ENCODE measurements at regions not wholly inside any gene's neighbourhood (a gene's known extent, or its start where the extent isn't known, plus 50 kb on each side); places are given as distances from the start of the nearest gene placed in this dataset.

DNA sequence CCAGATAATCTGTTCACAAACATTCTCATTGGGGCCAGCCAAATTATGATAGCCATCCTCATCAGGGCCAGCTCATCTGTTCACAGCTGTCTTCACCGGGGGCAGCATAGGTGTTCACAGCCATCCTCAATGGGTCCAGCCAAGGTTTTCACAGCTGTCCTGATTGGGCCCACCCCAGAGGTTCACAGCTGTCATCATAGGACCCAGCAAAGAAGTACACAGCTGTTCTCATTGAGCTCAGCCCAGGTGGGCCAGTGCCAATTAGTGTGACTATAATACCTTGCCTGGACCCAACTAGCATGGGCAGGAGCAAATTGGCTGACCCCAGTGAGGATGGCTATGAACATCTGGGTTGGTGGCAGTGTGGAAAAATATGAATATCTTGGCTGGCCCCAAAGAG lies 1166.0 kb downstream of the UQCRFS1 start:
- Mint-ChIP-seq H3K36me3 (no peaks in the 10 kb centered on the region), H3K9me3 (peaks cover 2% of the 10 kb centered on the region), H3K27ac (no peak overlapping the region), H3K4me1 (no peaks in the 10 kb centered on the region), H3K4me3 (no peak overlapping the region)
- DNase-seq (ENCODE audit: low spot score in 2 of 2) (no peak), ATAC-seq (no peak)

DNA sequence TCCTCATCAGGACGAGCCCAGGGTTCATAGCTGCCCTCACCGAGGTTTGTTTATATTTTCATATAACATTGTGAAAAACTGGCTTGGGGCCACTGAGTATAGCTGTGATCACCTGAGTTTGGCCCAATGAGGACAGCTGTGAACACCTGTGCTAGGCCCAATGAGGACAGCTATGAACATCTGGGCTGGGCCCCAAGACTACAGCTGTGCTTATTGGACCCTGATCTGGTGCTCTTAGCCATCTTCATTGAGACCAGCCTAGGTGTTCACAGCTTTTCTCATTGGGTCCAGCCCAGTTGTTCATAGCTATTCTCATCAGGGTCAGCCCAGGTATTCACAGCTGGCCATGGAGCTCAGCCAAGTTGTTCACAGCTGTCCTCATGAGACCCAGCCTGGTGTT lies 1167.3 kb downstream of the UQCRFS1 start:
- ATAC-seq: no peak
- no peaks in the 10 kb centered on the region for H3K4me1 Mint-ChIP-seq

DNA sequence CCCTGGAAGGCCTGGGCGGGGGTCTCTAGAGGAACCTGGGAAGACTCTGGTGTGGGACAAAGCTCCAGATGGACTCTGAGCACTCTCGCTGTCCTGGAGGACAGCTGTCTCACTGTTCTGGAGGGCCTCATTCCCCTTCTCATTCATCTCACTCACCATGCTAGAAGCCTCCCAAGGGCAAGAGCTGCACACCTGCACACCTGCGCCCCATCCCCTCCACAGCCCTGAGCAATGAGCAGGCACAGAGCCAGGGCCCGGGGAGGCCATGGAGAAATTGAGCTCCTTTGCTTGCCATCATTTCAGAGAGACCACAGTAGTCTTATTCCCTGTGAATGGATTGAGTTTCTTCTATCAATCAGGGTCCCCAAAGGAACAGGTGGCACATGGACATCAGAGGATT lies 1168.5 kb downstream of the UQCRFS1 start:
- DNase-seq (ENCODE audit: low spot score in 2 of 2) (no peak), ATAC-seq (no peak)
- Mint-ChIP-seq H3K4me3 (no peak overlapping the region), H3K36me3 (no peaks in the 10 kb centered on the region), H3K4me1 (no peaks in the 10 kb centered on the region), H3K27ac (no peak overlapping the region), H3K9me3 (no peaks in the 10 kb centered on the region)

More for the DNA sequence above, 1167.3 kb downstream of the UQCRFS1 start:
- Mint-ChIP-seq H3K9me3 (no peaks in the 10 kb centered on the region), H3K36me3 (no peaks in the 10 kb centered on the region), H3K27ac (no peak overlapping the region), H3K4me3 (no peak overlapping the region)
- DNase-seq (ENCODE audit: low spot score in 2 of 2): no peak

DNA sequence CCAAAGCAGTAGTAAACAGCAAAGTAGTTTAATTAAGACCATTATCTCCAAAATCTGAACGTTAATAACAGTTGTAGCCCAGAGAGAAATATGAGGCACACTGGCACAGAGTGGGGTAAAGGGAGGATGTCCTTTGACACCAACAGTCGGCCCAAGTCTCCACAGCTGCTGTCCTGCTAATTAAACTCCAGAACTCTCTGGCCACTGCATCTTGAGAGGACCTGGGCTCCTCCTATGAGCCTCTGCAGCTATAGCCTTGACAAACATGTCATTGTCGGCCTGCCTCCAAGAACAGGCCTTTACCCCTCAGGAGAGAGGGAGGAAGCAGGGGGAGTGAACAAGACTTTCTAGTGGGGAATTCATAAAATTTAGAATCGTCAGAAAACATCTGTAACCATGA lies 1170.4 kb downstream of the UQCRFS1 start:
- no peaks in the 10 kb centered on the region for H3K9me3 Mint-ChIP-seq
- ATAC-seq: no peak
- H3K4me1 Mint-ChIP-seq: no peaks in the 10 kb centered on the region

DNA sequence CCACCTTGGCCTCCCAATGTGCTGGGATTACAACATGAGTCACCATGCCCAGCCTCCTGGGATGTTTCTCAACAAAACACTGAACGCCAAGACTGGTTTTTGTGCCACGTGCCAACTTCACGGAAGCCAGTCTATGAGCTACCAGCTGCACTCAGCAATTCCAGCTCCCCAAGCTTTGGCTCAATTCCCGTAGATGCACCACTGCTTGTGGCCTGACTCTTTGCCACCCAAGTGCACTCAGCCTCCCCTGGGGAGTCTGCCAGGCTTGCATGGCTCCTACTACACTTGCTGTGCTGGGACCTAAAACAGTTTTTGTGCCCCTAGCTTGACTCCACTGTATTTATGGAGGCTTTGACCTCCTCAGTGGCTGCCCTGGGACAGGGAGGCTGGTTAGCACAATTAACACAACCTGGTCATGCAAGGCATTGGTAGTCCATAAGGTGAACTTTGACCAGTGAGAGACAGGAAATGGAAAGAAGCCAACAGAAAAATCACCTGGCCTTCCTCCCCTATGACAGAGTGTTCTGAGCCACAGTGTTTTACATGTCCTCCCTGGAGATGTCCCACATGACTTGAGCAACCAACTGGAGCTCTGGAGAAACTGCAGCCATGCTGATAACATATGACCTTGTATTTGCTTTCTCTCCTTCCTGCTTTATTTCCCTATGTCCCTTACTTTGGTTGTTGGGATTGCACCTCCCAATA lies 1173.1 kb downstream of the UQCRFS1 start:
- ATAC-seq (no peak), DNase-seq (ENCODE audit: low spot score in 2 of 2) (no peak)
- no peak overlapping the region for H3K27ac Mint-ChIP-seq
- H3K4me1 Mint-ChIP-seq: no peaks in the 10 kb centered on the region
- no peaks in the 10 kb centered on the region for H3K36me3 Mint-ChIP-seq
- H3K9me3 Mint-ChIP-seq: peaks cover 2% of the 10 kb centered on the region
- no peak overlapping the region for H3K4me3 Mint-ChIP-seq

More for the DNA sequence above, 1170.4 kb downstream of the UQCRFS1 start:
- Mint-ChIP-seq H3K27ac (no peak overlapping the region), H3K4me3 (no peak overlapping the region), H3K36me3 (no peaks in the 10 kb centered on the region)
- no peak for DNase-seq (ENCODE audit: low spot score in 2 of 2)

DNA sequence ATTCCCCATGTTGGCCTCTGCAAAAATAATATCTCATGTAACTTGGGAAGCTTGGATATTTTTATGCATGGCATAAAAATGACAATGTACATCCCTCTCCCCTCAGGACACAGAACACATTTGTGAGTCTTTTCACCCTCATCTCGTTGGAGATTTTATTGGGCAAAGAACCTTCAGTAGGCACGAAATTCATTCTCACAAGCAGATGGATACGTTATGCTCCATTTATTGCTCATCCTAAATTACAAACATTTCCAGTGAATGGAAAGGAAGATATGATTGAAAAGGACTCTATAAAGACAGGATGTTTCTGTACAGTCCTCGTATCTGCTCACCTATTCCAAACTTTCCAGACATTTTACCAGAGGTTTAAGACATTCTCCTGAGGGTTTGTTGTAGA lies 1175.8 kb downstream of the UQCRFS1 start:
- no peak for DNase-seq (ENCODE audit: low spot score in 2 of 2)
- no peak overlapping the region for H3K4me3 Mint-ChIP-seq
- H3K4me1 Mint-ChIP-seq: no peaks in the 10 kb centered on the region
- no peak for ATAC-seq
- H3K9me3 Mint-ChIP-seq: peaks cover 2% of the 10 kb centered on the region
- no peaks in the 10 kb centered on the region for H3K36me3 Mint-ChIP-seq
- H3K27ac Mint-ChIP-seq: no peak overlapping the region

DNA sequence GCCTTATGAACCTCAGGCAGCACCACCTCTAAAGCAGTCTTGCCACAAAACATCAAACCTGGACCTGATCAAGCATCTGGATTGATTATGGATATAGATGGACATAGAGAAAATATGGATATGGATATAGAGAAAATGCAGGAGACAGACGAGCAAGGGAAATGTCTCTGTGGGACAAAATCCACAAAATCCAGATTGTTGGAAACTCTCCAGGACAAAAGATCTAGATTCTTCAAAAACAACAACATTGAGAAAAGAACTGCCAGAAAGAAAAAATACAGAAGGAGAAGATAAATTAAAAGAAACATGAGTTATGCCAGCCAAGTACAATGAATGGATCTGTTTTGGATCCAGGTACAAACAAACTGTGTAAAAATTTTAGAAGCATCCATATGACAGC lies 1176.5 kb downstream of the UQCRFS1 start:
- Mint-ChIP-seq H3K9me3 (peaks cover 4% of the 10 kb centered on the region), H3K27ac (no peak overlapping the region), H3K4me3 (no peak overlapping the region), H3K4me1 (no peaks in the 10 kb centered on the region), H3K36me3 (no peaks in the 10 kb centered on the region)
- no peak for DNase-seq (ENCODE audit: low spot score in 2 of 2)
- no peak for ATAC-seq

DNA sequence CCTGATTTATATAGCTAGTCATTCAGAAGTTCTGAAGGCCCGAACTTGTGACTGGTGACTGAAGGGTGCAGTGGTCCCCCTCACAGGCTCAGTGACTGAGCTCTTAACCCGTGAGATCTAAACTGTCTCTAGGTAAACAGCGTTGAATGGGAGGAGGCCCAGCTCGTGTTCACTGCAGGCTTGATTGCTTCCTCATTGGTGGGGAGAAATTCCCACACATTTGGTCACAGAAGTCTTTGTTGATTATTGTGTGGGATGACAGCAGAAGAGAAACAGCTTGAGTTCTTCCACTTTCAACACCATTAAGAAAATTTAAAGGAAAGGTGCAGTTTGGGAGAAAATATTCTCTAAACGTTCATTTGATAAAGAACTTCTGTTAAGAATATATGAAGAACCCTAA lies 1178.0 kb downstream of the UQCRFS1 start:
- H3K36me3 Mint-ChIP-seq: no peaks in the 10 kb centered on the region
- H3K4me1 Mint-ChIP-seq: no peaks in the 10 kb centered on the region
- peaks cover 4% of the 10 kb centered on the region for H3K9me3 Mint-ChIP-seq
- ATAC-seq: no peak
- no peak overlapping the region for H3K27ac Mint-ChIP-seq
- no peak for DNase-seq (ENCODE audit: low spot score in 2 of 2)
- no peak overlapping the region for H3K4me3 Mint-ChIP-seq

DNA sequence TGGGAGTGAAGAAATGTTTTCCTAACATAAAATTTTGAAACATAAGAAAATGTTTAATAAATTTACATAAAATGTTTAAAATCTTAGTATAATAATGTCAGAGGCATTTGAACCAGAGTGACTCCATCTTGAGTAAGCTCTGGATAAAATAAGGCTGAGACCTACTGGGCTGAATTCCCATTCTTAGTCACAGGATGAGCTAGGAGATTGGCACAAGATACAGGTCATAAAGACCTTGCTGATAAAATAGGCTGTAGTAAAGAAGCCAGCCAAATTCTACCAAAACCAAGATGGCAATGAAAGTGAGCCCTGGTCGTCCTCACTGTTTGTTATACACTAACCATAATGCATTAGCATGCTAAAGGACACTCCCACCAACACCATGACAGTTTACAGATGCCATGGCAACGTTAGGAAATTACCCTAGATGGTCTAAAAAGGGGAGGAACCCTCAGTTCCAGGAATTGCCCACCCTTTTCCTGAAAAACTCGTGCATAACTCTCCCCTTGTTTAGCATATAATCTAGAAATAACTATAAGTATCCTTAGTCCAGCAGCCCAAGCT lies 1184.0 kb downstream of the UQCRFS1 start:
- Mint-ChIP-seq H3K4me1 (no peaks in the 10 kb centered on the region), H3K9me3 (peaks cover 11% of the 10 kb centered on the region), H3K4me3 (no peak overlapping the region), H3K36me3 (no peaks in the 10 kb centered on the region), H3K27ac (no peak overlapping the region)
- ATAC-seq (no peak), DNase-seq (ENCODE audit: low spot score in 2 of 2) (no peak)

DNA sequence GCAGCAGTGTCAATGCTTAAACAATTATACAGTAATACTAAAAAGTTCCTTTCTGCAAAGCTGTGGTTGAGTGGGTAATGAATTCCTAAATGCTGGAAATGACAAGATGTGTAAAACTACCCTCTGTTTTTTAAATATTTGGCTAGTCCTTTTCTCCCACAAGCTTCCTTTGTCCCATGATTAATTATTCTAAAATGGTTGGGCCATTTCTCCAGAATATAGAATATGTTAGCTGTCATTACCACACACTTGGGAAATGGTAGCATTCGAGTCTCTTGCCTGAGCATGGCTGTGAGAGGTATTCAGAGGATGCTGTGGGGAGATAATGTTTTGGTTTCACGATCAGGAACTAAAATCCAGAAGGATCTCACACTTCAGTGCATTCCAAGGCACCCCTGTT lies 1185.8 kb downstream of the UQCRFS1 start:
- Mint-ChIP-seq H3K4me3 (no peak overlapping the region), H3K27ac (no peak overlapping the region), H3K36me3 (no peaks in the 10 kb centered on the region), H3K4me1 (no peaks in the 10 kb centered on the region), H3K9me3 (peaks cover 11% of the 10 kb centered on the region)
- ATAC-seq (no peak), DNase-seq (ENCODE audit: low spot score in 2 of 2) (no peak)

DNA sequence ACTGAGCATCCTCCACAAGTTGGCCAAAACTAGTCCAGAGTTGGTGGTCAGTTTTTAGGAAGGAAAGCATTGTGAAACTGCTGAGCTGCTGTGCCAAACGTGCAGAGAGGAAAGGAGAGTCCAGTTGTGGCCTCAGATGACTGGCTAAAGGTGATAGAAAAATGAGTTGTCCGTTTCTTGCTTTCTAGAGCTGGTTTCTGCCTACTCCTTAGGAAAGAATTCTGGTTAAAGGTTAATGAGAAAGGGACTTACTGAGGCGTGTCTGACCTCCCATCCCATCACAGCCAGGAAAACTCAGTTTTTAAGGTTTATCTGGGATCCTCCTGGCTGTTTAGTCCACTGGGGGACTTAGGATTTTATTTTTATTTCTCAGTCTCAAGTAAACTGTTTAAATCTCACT lies 1186.3 kb downstream of the UQCRFS1 start:
- peaks cover 9% of the 10 kb centered on the region for H3K9me3 Mint-ChIP-seq
- no peak for ATAC-seq
- H3K27ac Mint-ChIP-seq: no peak overlapping the region
- no peak for DNase-seq (ENCODE audit: low spot score in 2 of 2)
- H3K4me1 Mint-ChIP-seq: no peaks in the 10 kb centered on the region
- H3K36me3 Mint-ChIP-seq: no peaks in the 10 kb centered on the region
- H3K4me3 Mint-ChIP-seq: no peak overlapping the region

DNA sequence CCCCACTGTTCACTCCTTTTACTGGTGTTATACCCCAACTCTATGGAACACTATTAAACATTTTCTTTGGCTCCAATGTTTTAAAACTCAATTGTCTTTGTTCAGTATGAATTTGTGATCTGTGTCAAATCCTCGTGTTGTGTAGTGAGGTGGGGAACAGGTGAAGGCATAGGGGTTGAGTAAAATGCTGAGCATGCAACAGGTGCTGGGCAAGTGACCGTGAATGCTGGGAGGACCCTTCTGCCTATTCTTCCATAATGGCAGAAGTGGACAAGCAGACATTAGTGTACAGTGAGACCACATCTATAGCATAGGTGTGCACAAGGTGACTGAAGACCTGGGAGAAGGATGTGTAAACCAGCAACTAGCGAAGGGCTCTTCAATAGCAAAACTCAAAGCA lies 1188.0 kb downstream of the UQCRFS1 start:
- H3K27ac Mint-ChIP-seq: no peak overlapping the region
- H3K9me3 Mint-ChIP-seq: peaks cover 9% of the 10 kb centered on the region
- DNase-seq (ENCODE audit: low spot score in 2 of 2): no peak
- H3K4me1 Mint-ChIP-seq: no peaks in the 10 kb centered on the region
- H3K4me3 Mint-ChIP-seq: no peak overlapping the region
- H3K36me3 Mint-ChIP-seq: no peaks in the 10 kb centered on the region
- no peak for ATAC-seq

DNA sequence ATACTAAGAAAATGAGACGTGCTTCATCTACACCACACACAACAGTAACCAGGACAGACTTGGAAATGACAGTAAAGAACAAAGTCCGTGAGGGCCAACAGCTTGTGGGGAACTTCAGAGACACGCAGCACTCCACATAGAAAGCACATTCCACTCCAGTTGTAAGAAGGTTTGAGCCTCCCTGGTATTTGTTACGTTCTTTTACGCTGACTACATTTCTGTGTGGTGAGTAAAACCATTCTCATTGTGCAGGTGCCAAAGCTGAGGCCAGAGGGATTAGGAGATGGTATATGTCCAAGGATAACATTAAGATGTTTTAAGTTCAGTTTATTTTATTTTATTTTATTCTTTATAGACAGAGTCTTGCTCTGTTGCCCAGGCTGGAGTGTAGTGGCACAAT lies 1189.9 kb downstream of the UQCRFS1 start:
- H3K9me3 Mint-ChIP-seq: peaks cover 2% of the 10 kb centered on the region
- no peaks in the 10 kb centered on the region for H3K4me1 Mint-ChIP-seq
- H3K27ac Mint-ChIP-seq: no peak overlapping the region
- no peak overlapping the region for H3K4me3 Mint-ChIP-seq
- no peaks in the 10 kb centered on the region for H3K36me3 Mint-ChIP-seq
- DNase-seq (ENCODE audit: low spot score in 2 of 2) (no peak), ATAC-seq (no peak)

DNA sequence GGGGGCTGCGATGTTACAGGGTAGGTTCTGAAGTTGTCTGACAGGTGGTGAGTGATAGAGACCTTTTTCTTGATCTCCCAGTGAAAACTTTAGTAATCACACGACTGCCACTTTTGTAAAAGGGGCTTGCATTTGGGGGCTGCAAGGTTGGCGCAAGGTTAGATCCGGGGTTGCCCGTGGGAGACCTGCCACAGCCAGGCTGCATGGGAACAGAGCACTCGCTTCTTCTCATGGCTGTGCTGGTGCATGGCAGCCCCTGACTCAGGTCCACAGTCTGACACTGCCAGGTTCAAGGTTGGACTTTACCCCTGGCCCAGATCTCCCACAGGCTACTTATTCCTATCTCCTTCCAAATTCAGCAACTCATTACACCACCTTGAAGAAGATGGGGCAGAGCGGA lies 1190.4 kb downstream of the UQCRFS1 start:
- no peaks in the 10 kb centered on the region for H3K9me3 Mint-ChIP-seq

DNA sequence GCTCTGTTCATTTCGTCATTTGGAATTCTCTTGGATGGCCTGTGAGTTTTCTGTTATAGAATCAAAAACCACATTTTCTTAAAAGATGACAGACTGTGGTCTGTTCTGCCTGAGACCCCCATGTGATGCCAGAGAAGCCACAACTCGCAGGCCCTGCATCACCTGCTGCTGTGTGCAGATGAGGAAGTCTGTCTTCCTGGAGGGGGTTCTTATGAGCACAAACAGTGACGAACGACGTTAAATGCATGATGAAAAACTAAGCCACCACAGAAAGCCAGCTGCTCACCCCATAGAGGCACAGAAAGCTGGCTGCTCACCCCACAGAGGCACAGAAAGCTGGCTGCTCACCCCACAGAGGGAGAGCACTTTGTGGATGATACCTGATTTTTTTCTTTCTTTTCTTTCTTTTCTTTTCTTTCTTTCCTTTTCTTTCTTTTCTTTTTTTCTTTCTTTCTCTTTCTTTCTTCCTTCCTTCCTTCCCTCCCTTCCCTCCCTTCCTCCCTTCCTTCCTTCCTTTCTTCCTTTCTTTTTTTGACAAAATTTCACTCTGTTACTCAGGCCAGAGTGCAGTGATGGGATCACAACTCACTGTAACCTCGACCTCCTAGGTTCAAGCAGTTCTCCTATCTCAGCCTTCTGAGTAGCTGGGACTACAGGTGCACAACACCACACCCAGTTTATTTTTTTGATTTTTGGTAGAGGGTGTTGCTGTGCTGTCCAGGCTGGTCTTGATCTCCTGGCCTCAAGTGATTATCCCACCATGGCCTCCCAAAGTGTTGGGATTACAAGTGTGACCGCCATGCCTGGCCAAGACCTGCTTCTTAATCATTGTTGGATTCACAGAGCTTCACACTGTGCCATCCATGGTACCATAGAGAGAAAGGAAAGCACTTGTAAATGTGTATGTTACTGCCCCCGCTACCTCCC lies 1191.4 kb downstream of the UQCRFS1 start:
- H3K9me3 Mint-ChIP-seq: no peaks in the 10 kb centered on the region
- ATAC-seq (no peak), DNase-seq (ENCODE audit: low spot score in 2 of 2) (no peak)
- H3K36me3 Mint-ChIP-seq: no peaks in the 10 kb centered on the region
- no peak overlapping the region for H3K4me3 Mint-ChIP-seq
- H3K4me1 Mint-ChIP-seq: no peaks in the 10 kb centered on the region
- H3K27ac Mint-ChIP-seq: no peak overlapping the region

More for the DNA sequence above, 1190.4 kb downstream of the UQCRFS1 start:
- H3K27ac Mint-ChIP-seq: no peak overlapping the region
- ATAC-seq (no peak), DNase-seq (ENCODE audit: low spot score in 2 of 2) (no peak)
- H3K4me3 Mint-ChIP-seq: no peak overlapping the region
- H3K4me1 Mint-ChIP-seq: no peaks in the 10 kb centered on the region
- no peaks in the 10 kb centered on the region for H3K36me3 Mint-ChIP-seq
